KMS-11 (cell line): ENCODE measurements at regions not wholly inside any gene's neighbourhood (a gene's known extent, or its start where the extent isn't known, plus 50 kb on each side); places are given as distances from the start of the nearest gene placed in this dataset.

Experiments
- H2AFZ ChIP-seq: fragments of 200-600 bp; sonication (generic); 2 replicates; pipeline ENCODE4 v1.6.1; 2016; ENCODE audit warnings: antibody characterized with exemption, mixed run types, low read depth
- H3K27ac ChIP-seq: fragments of 200-600 bp; sonication (generic); 2 replicates; pipeline ENCODE4 v1.6.1; 2016; ENCODE audit warnings: mild to moderate bottlenecking, mixed run types
- H3K27me3 ChIP-seq: fragments of 200-600 bp; sonication (generic); 2 replicates; pipeline ENCODE4 v1.6.1; 2017; ENCODE audit warnings: mild to moderate bottlenecking, low read depth, mixed run types, moderate library complexity; ENCODE audit not compliant: insufficient read depth
- H3K36me3 ChIP-seq: fragments of 200-600 bp; sonication (generic); 2 replicates; pipeline ENCODE4 v1.6.1; 2017; ENCODE audit warnings: mild to moderate bottlenecking, mixed run types; ENCODE audit not compliant: insufficient read depth
- H3K4me1 ChIP-seq: fragments of 200-600 bp; sonication (generic); 2 replicates; pipeline ENCODE4 v1.6.1; 2016; ENCODE audit warnings: mild to moderate bottlenecking, low read depth, mixed run types; ENCODE audit not compliant: poor library complexity, severe bottlenecking
- H3K4me2 ChIP-seq: fragments of 200-600 bp; sonication (generic); 2 replicates; pipeline ENCODE4 v1.7.0; 2016; ENCODE audit warnings: mild to moderate bottlenecking, mixed run types
- H3K4me3 ChIP-seq: fragments of 200-600 bp; sonication (generic); IDR thresholded peaks from 2 replicates; pipeline ENCODE4 v1.6.1; 2017; ENCODE audit warnings: low read depth, low read length, mixed read lengths; ENCODE audit not compliant: insufficient read depth
- H3K79me2 ChIP-seq: fragments of 200-600 bp; sonication (generic); 2 replicates; pipeline ENCODE4 v1.6.1; 2016; ENCODE audit warnings: low read depth, mixed run types; ENCODE audit not compliant: insufficient read depth
- H3K9ac ChIP-seq: fragments of 200-600 bp; sonication (generic); 2 replicates; pipeline ENCODE4 v1.6.1; 2016; ENCODE audit warnings: mild to moderate bottlenecking, mixed run types
- H4K20me1 ChIP-seq: fragments of 200-600 bp; sonication (generic); 2 replicates; pipeline ENCODE4 v1.6.1; 2016; ENCODE audit warnings: mild to moderate bottlenecking, mixed run types; ENCODE audit not compliant: insufficient read depth
- CTCF ChIP-seq: fragments of 200-600 bp; sonication (generic); conservative IDR thresholded peaks from 2 replicates; pipeline ENCODE4 v1.6.1; 2017; ENCODE audit warnings: low read depth, mild to moderate bottlenecking, antibody characterized with exemption, low read length, moderate library complexity, mixed read lengths

GRCh38 chr9:134585021-134585561 is 56.5 kb upstream of the COL5A1 start:
- Histone ChIP-seq H3K9ac (no peak overlapping the region), H4K20me1 (no peaks in the 10 kb centered on the region), H3K4me2 (no peak overlapping the region), H2AFZ (no peak overlapping the region), H3K27ac (no peak overlapping the region), H3K27me3 (peaks cover 52% of the 10 kb centered on the region), H3K79me2 (no peaks in the 10 kb centered on the region), H3K36me3 (no peaks in the 10 kb centered on the region), H3K4me1 (no peaks in the 10 kb centered on the region), H3K4me3 (no peak overlapping the region)
- no peak for TF ChIP-seq CTCF

GRCh38 chr9:134585746-134586706 is 55.6 kb upstream of the COL5A1 start:
- Histone ChIP-seq H3K9ac (no peak overlapping the region), H3K4me2 (no peak overlapping the region), H3K79me2 (no peaks in the 10 kb centered on the region), H3K4me3 (no peak overlapping the region), H3K36me3 (no peaks in the 10 kb centered on the region), H2AFZ (no peak overlapping the region), H3K27me3 (peaks cover 43% of the 10 kb centered on the region), H3K4me1 (no peaks in the 10 kb centered on the region), H3K27ac (no peak overlapping the region), H4K20me1 (no peaks in the 10 kb centered on the region)
- TF ChIP-seq CTCF, result no peak

GRCh38 chr9:134589748-134590147 is 51.9 kb upstream of the COL5A1 start:
- TF ChIP-seq CTCF, result no peak
- no peaks in the 10 kb centered on the region for H3K4me1 ChIP-seq
- H3K36me3 ChIP-seq, result no peaks in the 10 kb centered on the region
- H2AFZ ChIP-seq, result no peak overlapping the region
- H3K27ac ChIP-seq, result no peak overlapping the region
- no peaks in the 10 kb centered on the region for H4K20me1 ChIP-seq
- H3K9ac ChIP-seq, result no peak overlapping the region
- H3K79me2 ChIP-seq, result no peaks in the 10 kb centered on the region
- no peak overlapping the region for H3K4me2 ChIP-seq
- no peak overlapping the region for H3K4me3 ChIP-seq
- H3K27me3 ChIP-seq, result peaks cover 26% of the 10 kb centered on the region; the same call in 1 of the 2 replicates

GRCh38 chr9:134590240-134591081 is 51.1 kb upstream of the COL5A1 start:
- H3K4me2 ChIP-seq, result no peak overlapping the region
- TF ChIP-seq CTCF, result no peak
- H3K9ac ChIP-seq, result no peak overlapping the region
- no peaks in the 10 kb centered on the region for H3K36me3 ChIP-seq
- H4K20me1 ChIP-seq, result no peaks in the 10 kb centered on the region
- no peak overlapping the region for H3K27ac ChIP-seq
- H3K27me3 ChIP-seq, result peaks cover 19% of the 10 kb centered on the region; the same call in 1 of the 2 replicates
- no peaks in the 10 kb centered on the region for H3K79me2 ChIP-seq
- H2AFZ ChIP-seq, result no peak overlapping the region
- no peak overlapping the region for H3K4me3 ChIP-seq
- no peaks in the 10 kb centered on the region for H3K4me1 ChIP-seq
